Neural progenitor cell (in vitro differentiated cells): ENCODE measurements at regions not wholly inside any gene's neighbourhood (a gene's known extent, or its start where the extent isn't known, plus 50 kb on each side); places are given as distances from the start of the nearest gene placed in this dataset.

Experiments
- DNase-seq: peaks from one replicate; pipeline ENCODE4 v3.0.0-alpha.2; 2016; ENCODE audit warnings: low spot score
- H2AFZ ChIP-seq: fragments of 200-600 bp; sonication (generic); replicated peaks from 2 replicates; pipeline ENCODE4 v1.6.1; 2016; ENCODE audit warnings: antibody characterized with exemption
- H3F3A ChIP-seq: fragments of 200-600 bp; sonication (generic); 2 replicates; pipeline ENCODE4 v1.6.1; 2016; ENCODE audit warnings: antibody characterized with exemption, low read depth
- H3K27ac ChIP-seq: fragments of 200-600 bp; sonication (generic); 2 replicates; pipeline ENCODE4 v1.5.1; 2016; ENCODE audit warnings: mild to moderate bottlenecking
- H3K27me3 ChIP-seq: fragments of 200-600 bp; sonication (generic); 2 replicates; pipeline ENCODE4 v1.6.1; 2016; ENCODE audit warnings: mild to moderate bottlenecking, moderate library complexity
- H3K36me3 ChIP-seq: fragments of 200-600 bp; sonication (generic); 2 replicates; pipeline ENCODE4 v1.5.1; 2016
- H3K4me1 ChIP-seq: fragments of 200-600 bp; sonication (generic); 2 replicates; pipeline ENCODE4 v1.6.1; 2016; ENCODE audit warnings: mixed run types
- H3K4me2 ChIP-seq: fragments of 200-600 bp; sonication (generic); 2 replicates; pipeline ENCODE4 v1.6.1; 2016
- H3K4me3 ChIP-seq: fragments of 200-600 bp; sonication (generic); 2 replicates; pipeline ENCODE4 v1.5.1; 2016
- H3K79me2 ChIP-seq: fragments of 200-600 bp; sonication (generic); 2 replicates; pipeline ENCODE4 v1.6.1; 2016; ENCODE audit warnings: low read depth
- H3K9ac ChIP-seq: fragments of 200-600 bp; sonication (generic); 2 replicates; pipeline ENCODE4 v1.6.1; 2016
- H3K9me3 ChIP-seq: fragments of 200-600 bp; sonication (generic); 2 replicates; pipeline ENCODE4 v1.5.1; 2016; ENCODE audit warnings: low read depth
- H4K20me1 ChIP-seq: fragments of 200-600 bp; sonication (generic); 2 replicates; pipeline ENCODE4 v1.6.1; 2016; ENCODE audit warnings: low read depth
- H3K27ac Mint-ChIP-seq: 3 replicates; pipeline ENCODE4 v1.8.0; 2021; ENCODE audit warnings: mixed read lengths
- H3K27me3 Mint-ChIP-seq: 2 replicates; pipeline ENCODE4 v1.8.0; 2022; ENCODE audit warnings: low read depth, mild to moderate bottlenecking, inconsistent platforms, moderate library complexity, mixed read lengths; ENCODE audit not compliant: insufficient read depth
- H3K36me3 Mint-ChIP-seq: 3 replicates; pipeline ENCODE4 v1.8.0; 2021; ENCODE audit warnings: mixed read lengths
- H3K4me1 Mint-ChIP-seq: 3 replicates; pipeline ENCODE4 v1.8.0; 2021; ENCODE audit warnings: mixed read lengths
- H3K4me3 Mint-ChIP-seq: 3 replicates; pipeline ENCODE4 v1.8.0; 2021; ENCODE audit warnings: mild to moderate bottlenecking, moderate library complexity, mixed read lengths
- H3K9me3 Mint-ChIP-seq: 3 replicates; pipeline ENCODE4 v1.8.0; 2020; ENCODE audit warnings: mixed read lengths
- CTCF ChIP-seq: fragments of 200-600 bp; sonication (generic); IDR thresholded peaks from 2 replicates; pipeline ENCODE4 v1.5.1; 2017; ENCODE audit warnings: antibody characterized with exemption, mild to moderate bottlenecking
- EZH2 ChIP-seq: fragments of 200-600 bp; sonication (generic); IDR thresholded peaks from 2 replicates; pipeline ENCODE4 v1.6.1; 2017; ENCODE audit warnings: antibody characterized with exemption, mild to moderate bottlenecking, moderate library complexity
- EZH2phosphoT487 ChIP-seq: fragments of 200-600 bp; sonication (generic); IDR thresholded peaks from 2 replicates; pipeline ENCODE4 v1.6.1; 2017; ENCODE audit warnings: antibody characterized with exemption

- Histone ChIP-seq H3K4me3 (no peak overlapping the region), H3K27ac (no peak overlapping the region), H4K20me1 (no peaks in the 10 kb centered on the region), H3K9ac (no peak overlapping the region), H3F3A (no peaks in the 10 kb centered on the region), H3K27me3 (no peaks in the 10 kb centered on the region), H3K79me2 (no peaks in the 10 kb centered on the region), H3K4me2 (no peak overlapping the region), H3K36me3 (no peaks in the 10 kb centered on the region), H2AFZ (no peak overlapping the region), H3K9me3 (no peaks in the 10 kb centered on the region), H3K4me1 (no peaks in the 10 kb centered on the region)
- no peak for DNase-seq
- no peaks in the 10 kb centered on the region for H3K27me3 Mint-ChIP-seq
- H3K36me3 Mint-ChIP-seq: no peaks in the 10 kb centered on the region
- TF ChIP-seq EZH2: no peak
- no peak for TF ChIP-seq EZH2phosphoT487
- TF ChIP-seq CTCF: no peak
- H3K4me3 Mint-ChIP-seq: no peak overlapping the region
- H3K27ac Mint-ChIP-seq: no peak overlapping the region
- peaks cover 2% of the 10 kb centered on the region for H3K4me1 Mint-ChIP-seq
- no peaks in the 10 kb centered on the region for H3K9me3 Mint-ChIP-seq
These were observed 84.2 kb upstream of the ADRA1B start for GRCh38 chr5:159832073-159832472.

GRCh38 chr5:159833088-159833487 is 83.2 kb upstream of the ADRA1B start:
- H3K27me3 Mint-ChIP-seq: no peaks in the 10 kb centered on the region
- no peaks in the 10 kb centered on the region for H3K79me2 ChIP-seq
- no peak overlapping the region for H3K27ac ChIP-seq
- H3K4me1 Mint-ChIP-seq: no peaks in the 10 kb centered on the region
- no peak overlapping the region for H3K4me2 ChIP-seq
- H3K36me3 Mint-ChIP-seq: no peaks in the 10 kb centered on the region
- H3K9me3 Mint-ChIP-seq: no peaks in the 10 kb centered on the region
- H3K4me1 ChIP-seq: no peaks in the 10 kb centered on the region
- H2AFZ ChIP-seq: no peak overlapping the region
- DNase-seq: peak; percentile 40
- H3K27ac Mint-ChIP-seq: no peak overlapping the region
- H3K9me3 ChIP-seq: no peaks in the 10 kb centered on the region
- no peak overlapping the region for H3K4me3 Mint-ChIP-seq
- no peaks in the 10 kb centered on the region for H4K20me1 ChIP-seq
- H3K27me3 ChIP-seq: no peaks in the 10 kb centered on the region
- TF ChIP-seq EZH2phosphoT487: no peak
- no peak for TF ChIP-seq EZH2
- TF ChIP-seq CTCF: peak; percentile 9
- no peaks in the 10 kb centered on the region for H3F3A ChIP-seq
- H3K9ac ChIP-seq: no peak overlapping the region
- no peaks in the 10 kb centered on the region for H3K36me3 ChIP-seq
- H3K4me3 ChIP-seq: no peak overlapping the region

DNA sequence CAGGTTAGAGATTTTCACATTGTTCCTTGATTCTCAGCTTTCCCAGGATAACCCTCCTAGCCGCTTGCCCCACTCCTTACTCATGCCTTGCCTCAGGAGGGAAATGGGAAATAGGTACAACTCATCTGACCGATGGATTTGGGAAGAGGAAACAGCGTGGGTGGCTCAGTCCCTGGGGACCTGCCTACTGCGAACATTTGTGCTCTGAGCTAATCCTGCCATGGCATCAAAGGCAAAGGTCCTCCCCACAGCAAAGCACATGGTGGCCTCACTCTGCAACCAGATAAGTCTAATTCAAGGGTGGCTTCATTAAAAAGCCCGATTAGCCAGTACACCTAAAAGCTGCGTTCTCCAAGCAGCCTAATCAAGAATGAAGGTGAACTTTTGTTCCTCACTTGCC is 82.4 kb upstream of the ADRA1B start:
- H3K4me3 ChIP-seq: no peak overlapping the region
- no peak overlapping the region for H3K4me2 ChIP-seq
- H3F3A ChIP-seq: no peaks in the 10 kb centered on the region
- H2AFZ ChIP-seq: no peak overlapping the region
- H3K9me3 ChIP-seq: no peaks in the 10 kb centered on the region
- no peaks in the 10 kb centered on the region for H3K27me3 ChIP-seq
- Mint-ChIP-seq H3K36me3 (no peaks in the 10 kb centered on the region), H3K4me3 (no peak overlapping the region), H3K4me1 (no peaks in the 10 kb centered on the region), H3K27ac (no peak overlapping the region), H3K9me3 (no peaks in the 10 kb centered on the region), H3K27me3 (no peaks in the 10 kb centered on the region)
- TF ChIP-seq EZH2phosphoT487: no peak
- TF ChIP-seq CTCF: no peak
- no peak for TF ChIP-seq EZH2
- no peak for DNase-seq
- no peaks in the 10 kb centered on the region for H3K36me3 ChIP-seq
- no peak overlapping the region for H3K27ac ChIP-seq
- H4K20me1 ChIP-seq: no peaks in the 10 kb centered on the region
- H3K4me1 ChIP-seq: no peaks in the 10 kb centered on the region
- H3K79me2 ChIP-seq: no peaks in the 10 kb centered on the region
- H3K9ac ChIP-seq: no peak overlapping the region

DNA sequence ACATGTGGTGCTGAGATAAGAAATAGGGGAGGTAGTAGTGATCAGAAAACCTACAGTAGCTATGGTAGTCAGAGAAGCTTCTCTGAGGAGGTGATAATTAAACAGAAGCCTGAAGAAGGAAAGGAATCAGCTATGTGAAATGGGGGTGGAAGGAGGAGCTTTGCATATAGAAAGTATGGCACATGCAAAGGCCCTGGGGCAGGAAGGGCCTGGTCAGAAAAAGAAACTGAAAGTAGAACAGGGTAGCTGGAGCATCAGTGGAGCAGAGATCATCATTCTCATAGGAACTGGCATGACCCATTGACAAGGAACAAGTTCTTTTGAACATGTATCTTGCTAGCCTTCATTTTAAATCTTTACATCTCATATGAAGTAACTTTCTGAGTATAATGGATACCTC is 80.7 kb upstream of the ADRA1B start:
- Mint-ChIP-seq H3K36me3 (no peaks in the 10 kb centered on the region), H3K27ac (no peak overlapping the region), H3K4me1 (no peaks in the 10 kb centered on the region), H3K9me3 (no peaks in the 10 kb centered on the region), H3K4me3 (no peak overlapping the region), H3K27me3 (peaks cover 2% of the 10 kb centered on the region)
- Histone ChIP-seq H3K4me3 (no peak overlapping the region), H3K9me3 (no peaks in the 10 kb centered on the region), H3K4me2 (no peak overlapping the region), H4K20me1 (no peaks in the 10 kb centered on the region), H3F3A (no peaks in the 10 kb centered on the region), H2AFZ (no peak overlapping the region), H3K79me2 (no peaks in the 10 kb centered on the region), H3K27ac (no peak overlapping the region), H3K4me1 (no peaks in the 10 kb centered on the region), H3K9ac (no peak overlapping the region), H3K27me3 (no peaks in the 10 kb centered on the region), H3K36me3 (no peaks in the 10 kb centered on the region)
- no peak for DNase-seq
- TF ChIP-seq EZH2phosphoT487 (no peak), CTCF (no peak), EZH2 (no peak)
